Neural cell (in vitro differentiated cells): ENCODE measurements at regions not wholly inside any gene's neighbourhood (a gene's known extent, or its start where the extent isn't known, plus 50 kb on each side); places are given as distances from the start of the nearest gene placed in this dataset.

Source experiments
- CTCF ChIP-seq: fragments of 450-650 bp; IDR thresholded peaks from 2 replicates; pipeline ENCODE4 v1.5.1; 2014; ENCODE audit warnings: antibody characterized with exemption, mild to moderate bottlenecking, moderate library complexity; ENCODE audit not compliant: poor library complexity, severe bottlenecking
- EP300 ChIP-seq: fragments of 450-650 bp; conservative IDR thresholded peaks from 2 replicates; pipeline ENCODE4 v1.6.1; 2014; ENCODE audit warnings: antibody characterized with exemption, mild to moderate bottlenecking, moderate library complexity; ENCODE audit not compliant: poor library complexity, severe bottlenecking
- EZH2 ChIP-seq: fragments of 200-600, 300-800 bp; shearing (Covaris generic), sonication (generic); IDR thresholded peaks from 2 replicates; pipeline ENCODE4 v1.6.1; 2014; ENCODE audit warnings: antibody characterized with exemption, low read length, borderline replicate concordance, mild to moderate bottlenecking; ENCODE audit not compliant: insufficient read depth, poor library complexity, severe bottlenecking
- MXI1 ChIP-seq: fragments of 450-650 bp; conservative IDR thresholded peaks from 2 replicates; pipeline ENCODE4 v1.6.1; 2014; ENCODE audit warnings: antibody characterized with exemption, mild to moderate bottlenecking; ENCODE audit not compliant: poor library complexity, severe bottlenecking
- POLR2AphosphoS5 ChIP-seq: IDR thresholded peaks from 2 replicates; pipeline ENCODE4 v1.6.1; 2012
- RAD21 ChIP-seq: fragments of 450-650 bp; conservative IDR thresholded peaks from 2 replicates; pipeline ENCODE4 v1.6.1; 2014; ENCODE audit warnings: antibody characterized with exemption, mild to moderate bottlenecking, moderate library complexity
- REST ChIP-seq: IDR thresholded peaks from 2 replicates; pipeline ENCODE4 v1.6.1; 2012; ENCODE audit warnings: borderline replicate concordance
- SMC3 ChIP-seq: fragments of 450-650 bp; conservative IDR thresholded peaks from 2 replicates; pipeline ENCODE4 v1.6.1; 2014; ENCODE audit warnings: antibody characterized with exemption, mild to moderate bottlenecking, moderate library complexity; ENCODE audit not compliant: poor library complexity
- TAF1 ChIP-seq: IDR thresholded peaks from 2 replicates; pipeline ENCODE4 v1.6.1; 2012; ENCODE audit warnings: low read depth

GRCh38 chr12:34208331-34209258, 186.3 kb downstream of the ALG10 start:
- TF ChIP-seq EP300 = no peak
- TF ChIP-seq CTCF = no peak
- no peak for TF ChIP-seq POLR2AphosphoS5
- no peak for TF ChIP-seq EZH2
- no peak for TF ChIP-seq REST
- TF ChIP-seq RAD21 = no peak
- TF ChIP-seq TAF1 = no peak
- no peak for TF ChIP-seq SMC3
- TF ChIP-seq MXI1 = no peak
